ENCODE measurements at regions not wholly inside any gene's neighbourhood (a gene's known extent, or its start where the extent isn't known, plus 50 kb on each side); places are given as distances from the start of the nearest gene placed in this dataset.

DNA sequence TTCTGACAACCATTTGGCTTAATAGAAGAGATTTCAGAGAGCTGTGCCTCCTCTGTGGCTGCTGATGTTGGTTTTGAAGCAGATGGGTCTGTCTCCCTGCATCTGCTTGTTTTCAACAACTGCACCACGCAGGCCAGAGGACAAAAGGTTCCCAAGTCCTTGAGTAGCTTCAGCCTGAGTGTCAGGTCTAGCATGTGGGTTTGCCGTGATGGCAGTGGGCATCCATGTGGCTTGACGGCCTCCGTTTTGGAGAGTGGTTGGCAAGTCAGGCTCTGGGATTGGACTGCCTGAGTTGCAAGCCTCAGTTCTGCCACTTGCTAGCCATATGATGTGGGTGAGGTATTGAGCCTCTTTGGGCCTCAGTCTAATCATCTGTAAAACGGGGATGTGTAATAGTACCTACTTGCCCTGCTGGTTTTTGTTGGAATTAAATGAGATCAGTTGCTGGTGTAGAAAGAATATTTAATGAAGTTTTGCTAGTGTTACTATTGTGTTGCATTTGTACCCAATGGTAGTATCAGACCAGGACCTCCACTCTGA, 119.8 kb upstream of the CPEB4 start:
- intact Hi-C loops (cut with micrococcal nuclease), result no loop called here
- no peaks in the 10 kb centered on the region for H3K36me3 ChIP-seq (ENCODE audit: control insufficient read depth in 2 of 3, insufficient read depth in 3 of 3, low read length in 3 of 3)
- Mint-ChIP-seq H3K27me3 (no peaks in the 10 kb centered on the region), H3K27ac (no peak overlapping the region), H3K4me3 (no peak overlapping the region), H3K4me1 (no peaks in the 10 kb centered on the region), H3K36me3 (no peaks in the 10 kb centered on the region), H3K9me3 (no peaks in the 10 kb centered on the region)
- H3K4me3 ChIP-seq (ENCODE audit: low read length), result no peak overlapping the region
- no peaks in the 10 kb centered on the region for H3K9me3 ChIP-seq (ENCODE audit: control insufficient read depth in 2 of 3, low read length in 3 of 3)
- no peak overlapping the region for H3K27ac ChIP-seq (ENCODE audit: low read depth, low read length)
- DNase-seq, result no peak
- POLR2A ChIA-PET, result no interaction called here
- no peaks in the 10 kb centered on the region for H3K4me1 ChIP-seq (ENCODE audit: control insufficient read depth in 2 of 2, insufficient read depth in 2 of 2, low read length in 2 of 2)
- CTCF ChIA-PET, result no interaction called here
- no peaks in the 10 kb centered on the region for H3K27me3 ChIP-seq (ENCODE audit: control insufficient read depth in 2 of 2, insufficient read depth in 2 of 2, low read length in 2 of 2)
- no peak for ATAC-seq

DNA sequence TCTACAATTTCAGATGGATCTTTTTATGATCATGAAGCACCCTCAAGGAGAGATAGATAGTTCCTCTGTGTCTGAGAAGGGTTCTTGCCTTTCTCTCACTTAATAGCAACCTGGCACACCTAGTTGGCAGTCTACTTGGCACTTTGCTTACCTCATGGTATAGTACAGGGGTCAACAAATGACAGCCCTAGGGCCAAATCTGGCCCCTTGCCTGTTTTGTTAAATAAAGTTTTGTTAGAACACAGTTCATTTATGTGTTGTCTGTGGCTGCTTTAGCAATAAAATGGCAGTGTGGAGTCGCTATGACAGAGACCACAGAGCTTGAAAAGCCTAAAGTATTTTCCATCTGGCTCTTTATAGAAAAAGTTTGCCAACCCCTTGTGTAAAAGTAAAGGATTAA, 119.3 kb upstream of the CPEB4 start:
- H3K4me1 Mint-ChIP-seq, result no peaks in the 10 kb centered on the region
- Histone ChIP-seq H3K27me3 (ENCODE audit: control insufficient read depth in 2 of 2, insufficient read depth in 2 of 2, low read length in 2 of 2) (no peaks in the 10 kb centered on the region), H3K36me3 (ENCODE audit: control insufficient read depth in 2 of 3, insufficient read depth in 3 of 3, low read length in 3 of 3) (no peaks in the 10 kb centered on the region), H3K27ac (ENCODE audit: low read depth, low read length) (no peak overlapping the region), H3K4me3 (ENCODE audit: low read length) (no peak overlapping the region), H3K4me1 (ENCODE audit: control insufficient read depth in 2 of 2, insufficient read depth in 2 of 2, low read length in 2 of 2) (no peaks in the 10 kb centered on the region), H3K9me3 (ENCODE audit: control insufficient read depth in 2 of 3, low read length in 3 of 3) (no peaks in the 10 kb centered on the region)
- H3K36me3 Mint-ChIP-seq, result no peaks in the 10 kb centered on the region
- no peak overlapping the region for H3K4me3 Mint-ChIP-seq
- H3K27me3 Mint-ChIP-seq, result no peaks in the 10 kb centered on the region
- H3K9me3 Mint-ChIP-seq, result no peaks in the 10 kb centered on the region
- ChIA-PET POLR2A (no interaction called here), CTCF (no interaction called here)
- DNase-seq (no peak), ATAC-seq (no peak)
- intact Hi-C loops (cut with micrococcal nuclease), result no loop called here
- no peak overlapping the region for H3K27ac Mint-ChIP-seq

DNA sequence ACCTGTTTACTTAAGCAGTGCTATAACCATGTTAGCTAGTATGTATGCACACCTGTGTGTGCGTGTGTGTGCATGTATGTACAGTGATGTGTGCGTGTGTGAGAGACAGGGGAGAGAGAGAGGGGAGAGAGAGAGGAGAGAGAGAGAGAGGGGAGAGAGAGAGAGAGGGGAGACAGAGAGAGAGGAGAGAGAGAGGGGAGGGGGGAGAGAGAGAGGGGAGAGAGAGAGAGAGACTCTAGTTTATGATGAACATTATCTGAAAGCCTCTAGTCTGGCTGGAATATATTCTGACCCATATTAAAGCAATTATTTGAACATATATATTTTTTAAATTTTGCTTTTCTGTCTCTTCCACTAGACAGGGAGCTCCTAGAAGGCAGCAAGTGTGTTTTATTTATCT, 117.5 kb upstream of the CPEB4 start:
- intact Hi-C loops (cut with micrococcal nuclease), result no loop called here
- H3K4me3 ChIP-seq (ENCODE audit: low read length), result no peak overlapping the region
- Mint-ChIP-seq H3K27ac (no peak overlapping the region), H3K4me1 (no peaks in the 10 kb centered on the region), H3K27me3 (no peaks in the 10 kb centered on the region), H3K36me3 (no peaks in the 10 kb centered on the region), H3K4me3 (no peak overlapping the region), H3K9me3 (no peaks in the 10 kb centered on the region)
- DNase-seq (no peak), ATAC-seq (no peak)
- no peaks in the 10 kb centered on the region for H3K27me3 ChIP-seq (ENCODE audit: control insufficient read depth in 2 of 2, insufficient read depth in 2 of 2, low read length in 2 of 2)
- ChIA-PET CTCF (no interaction called here), POLR2A (interaction anchor here (0.7 kb wide), 1 partner anchor 113 kb away, joined by 3 read pairs; no protein-coding TSS in a partner anchor)
- no peaks in the 10 kb centered on the region for H3K9me3 ChIP-seq (ENCODE audit: control insufficient read depth in 2 of 3, low read length in 3 of 3)
- no peak overlapping the region for H3K27ac ChIP-seq (ENCODE audit: low read depth, low read length)
- H3K36me3 ChIP-seq (ENCODE audit: control insufficient read depth in 2 of 3, insufficient read depth in 3 of 3, low read length in 3 of 3), result no peaks in the 10 kb centered on the region
- no peaks in the 10 kb centered on the region for H3K4me1 ChIP-seq (ENCODE audit: control insufficient read depth in 2 of 2, insufficient read depth in 2 of 2, low read length in 2 of 2)

DNA sequence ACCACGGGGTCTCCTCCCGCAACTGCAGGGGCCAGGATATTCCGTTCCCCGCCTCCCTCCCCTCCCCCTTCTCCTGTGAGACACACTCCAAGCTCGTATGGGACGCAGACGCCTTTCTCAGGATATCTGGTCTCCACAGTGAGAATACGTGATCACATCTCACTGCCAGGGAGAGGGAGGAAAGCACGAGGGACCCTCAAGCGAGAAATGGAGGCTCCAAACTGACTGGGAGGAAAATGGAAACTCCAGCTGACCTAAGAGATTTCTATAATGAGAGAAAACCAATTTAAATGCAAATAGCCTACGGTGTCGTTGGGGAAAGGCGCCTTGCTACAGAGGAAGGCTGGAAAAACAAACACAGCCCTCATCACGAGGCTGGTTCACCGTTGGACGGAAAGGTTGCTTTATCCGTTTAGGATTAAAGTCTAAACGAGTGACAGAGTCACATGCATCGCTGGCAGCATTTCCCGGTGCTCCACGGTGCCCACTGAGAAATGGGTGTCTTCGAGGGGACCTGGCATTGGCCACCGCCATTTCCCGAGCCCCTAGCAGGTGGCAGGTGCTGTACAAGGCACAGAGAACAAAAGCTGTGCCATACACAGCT, 116.9 kb upstream of the CPEB4 start:
- Mint-ChIP-seq H3K4me1 (no peaks in the 10 kb centered on the region), H3K27me3 (no peaks in the 10 kb centered on the region), H3K4me3 (no peak overlapping the region), H3K27ac (no peak overlapping the region), H3K36me3 (no peaks in the 10 kb centered on the region), H3K9me3 (no peaks in the 10 kb centered on the region)
- ChIA-PET CTCF (no interaction called here), POLR2A (interaction anchor here (0.7 kb wide), 1 partner anchor 114 kb away, joined by 3 read pairs; no protein-coding TSS in a partner anchor)
- no peak overlapping the region for H3K4me3 ChIP-seq (ENCODE audit: low read length)
- H3K27ac ChIP-seq (ENCODE audit: low read depth, low read length), result no peak overlapping the region
- no peaks in the 10 kb centered on the region for H3K27me3 ChIP-seq (ENCODE audit: control insufficient read depth in 2 of 2, insufficient read depth in 2 of 2, low read length in 2 of 2)
- no peaks in the 10 kb centered on the region for H3K9me3 ChIP-seq (ENCODE audit: control insufficient read depth in 2 of 3, low read length in 3 of 3)
- H3K36me3 ChIP-seq (ENCODE audit: control insufficient read depth in 2 of 3, insufficient read depth in 3 of 3, low read length in 3 of 3), result no peaks in the 10 kb centered on the region
- ATAC-seq (no peak), DNase-seq (no peak)
- no peaks in the 10 kb centered on the region for H3K4me1 ChIP-seq (ENCODE audit: control insufficient read depth in 2 of 2, insufficient read depth in 2 of 2, low read length in 2 of 2)
- intact Hi-C loops (cut with micrococcal nuclease), result no loop called here

DNA sequence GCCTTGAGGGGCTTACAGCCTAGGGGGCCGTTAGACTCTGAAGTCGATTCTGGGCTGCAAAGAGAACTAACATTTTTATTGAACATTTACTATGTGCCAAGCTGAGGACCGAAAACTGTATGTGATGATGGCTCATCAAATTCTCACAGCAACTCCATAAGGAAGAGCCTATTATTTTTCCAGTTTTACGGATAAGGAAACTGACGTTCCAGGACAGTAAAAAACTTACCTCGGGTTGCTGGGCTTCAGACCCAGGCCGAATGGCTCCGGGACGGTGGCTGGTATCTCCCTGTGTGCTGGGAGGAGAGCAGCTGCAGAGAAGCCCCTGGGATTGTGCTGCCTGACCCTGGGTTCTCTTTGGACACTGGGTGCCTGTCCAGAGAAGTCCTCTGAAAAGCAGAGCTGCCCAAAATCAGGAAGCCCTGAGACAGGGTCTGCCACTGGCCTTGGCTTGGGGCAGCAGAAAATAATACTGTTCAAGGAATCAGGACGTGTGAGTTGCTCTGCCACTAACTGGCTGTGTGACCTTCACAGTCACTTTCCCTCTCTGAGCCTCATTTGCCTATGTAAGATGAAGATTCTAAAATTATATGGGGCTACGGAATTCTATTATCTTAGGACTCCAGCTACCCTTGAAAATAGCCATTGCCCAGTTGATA, 116.3 kb upstream of the CPEB4 start:
- Histone ChIP-seq H3K36me3 (ENCODE audit: control insufficient read depth in 2 of 3, insufficient read depth in 3 of 3, low read length in 3 of 3) (no peaks in the 10 kb centered on the region), H3K4me3 (ENCODE audit: low read length) (no peak overlapping the region), H3K27me3 (ENCODE audit: control insufficient read depth in 2 of 2, insufficient read depth in 2 of 2, low read length in 2 of 2) (no peaks in the 10 kb centered on the region), H3K9me3 (ENCODE audit: control insufficient read depth in 2 of 3, low read length in 3 of 3) (no peaks in the 10 kb centered on the region), H3K4me1 (ENCODE audit: control insufficient read depth in 2 of 2, insufficient read depth in 2 of 2, low read length in 2 of 2) (no peaks in the 10 kb centered on the region), H3K27ac (ENCODE audit: low read depth, low read length) (no peak overlapping the region)
- no peak for DNase-seq
- intact Hi-C loops (cut with micrococcal nuclease), result no loop called here
- ATAC-seq, result no peak
- ChIA-PET CTCF (no interaction called here), POLR2A (no interaction called here)
- H3K9me3 Mint-ChIP-seq, result no peaks in the 10 kb centered on the region
- H3K27ac Mint-ChIP-seq, result no peak overlapping the region
- H3K4me1 Mint-ChIP-seq, result no peaks in the 10 kb centered on the region
- H3K4me3 Mint-ChIP-seq, result no peak overlapping the region
- no peaks in the 10 kb centered on the region for H3K27me3 Mint-ChIP-seq
- no peaks in the 10 kb centered on the region for H3K36me3 Mint-ChIP-seq

DNA sequence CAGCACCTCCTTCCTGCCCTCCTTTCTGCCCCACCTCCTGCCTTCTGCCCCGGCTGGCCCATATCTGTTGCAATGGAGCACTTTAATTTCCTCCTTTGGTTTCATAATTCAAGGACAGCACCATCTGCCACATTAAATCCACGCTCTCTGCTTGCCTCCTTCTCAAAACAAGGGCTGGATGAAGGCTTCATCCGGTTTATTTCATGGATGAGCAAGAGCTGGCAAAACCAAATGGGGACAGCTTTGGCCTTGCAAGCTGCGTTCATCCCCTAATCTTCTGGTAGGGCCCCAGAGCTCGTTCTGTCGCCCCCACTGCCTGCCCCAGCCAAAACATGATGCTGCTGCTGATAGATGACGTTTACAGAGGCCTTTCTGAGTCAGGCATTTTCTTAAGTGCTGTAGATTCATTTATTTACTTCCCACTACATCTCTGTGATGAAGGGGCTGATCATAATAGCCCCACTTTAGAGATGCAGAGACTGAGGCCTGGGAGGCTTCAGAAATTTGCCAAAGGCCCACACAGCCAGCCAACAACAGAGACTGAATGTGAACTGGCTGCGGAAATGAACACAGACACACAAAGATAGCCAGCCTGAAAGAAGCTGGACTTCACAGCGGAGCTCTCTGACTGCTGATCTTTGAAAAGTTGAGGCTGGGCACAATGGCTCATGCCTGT, 115.6 kb upstream of the CPEB4 start:
- Histone ChIP-seq H3K36me3 (ENCODE audit: control insufficient read depth in 2 of 3, insufficient read depth in 3 of 3, low read length in 3 of 3) (no peaks in the 10 kb centered on the region), H3K27ac (ENCODE audit: low read depth, low read length) (no peak overlapping the region), H3K4me3 (ENCODE audit: low read length) (no peak overlapping the region), H3K9me3 (ENCODE audit: control insufficient read depth in 2 of 3, low read length in 3 of 3) (no peaks in the 10 kb centered on the region), H3K4me1 (ENCODE audit: control insufficient read depth in 2 of 2, insufficient read depth in 2 of 2, low read length in 2 of 2) (no peaks in the 10 kb centered on the region), H3K27me3 (ENCODE audit: control insufficient read depth in 2 of 2, insufficient read depth in 2 of 2, low read length in 2 of 2) (no peaks in the 10 kb centered on the region)
- Mint-ChIP-seq H3K27me3 (peaks cover 0 to 2% (median 0%) of the 10 kb centered on the region in 5 donors), H3K9me3 (no peaks in the 10 kb centered on the region), H3K27ac (peak overlapping the region in 1 of 9 donors; percentile 17), H3K4me3 (no peak overlapping the region), H3K36me3 (no peaks in the 10 kb centered on the region), H3K4me1 (peaks cover 0 to 2% (median 0%) of the 10 kb centered on the region in 7 donors)
- DNase-seq, result no peak
- POLR2A ChIA-PET, result no interaction called here
- CTCF ChIA-PET, result no interaction called here
- intact Hi-C loops (cut with micrococcal nuclease), result no loop called here
- peak; percentile 44 for ATAC-seq

All from naive thymus-derived CD4-positive, alpha-beta T cell (primary cell).